Nephron progenitor cell (in vitro differentiated cells): ENCODE measurements at regions not wholly inside any gene's neighbourhood (a gene's known extent, or its start where the extent isn't known, plus 50 kb on each side); places are given as distances from the start of the nearest gene placed in this dataset.

Source experiments
- DNase-seq: peaks from one replicate; pipeline ENCODE4 v3.0.0; 2021
- H3K27ac Mint-ChIP-seq: 2 replicates; pipeline ENCODE4 v1.8.0; 2021; ENCODE audit warnings: mild to moderate bottlenecking, moderate library complexity, mixed read lengths
- H3K27me3 Mint-ChIP-seq: 2 replicates; pipeline ENCODE4 v1.8.0; 2021; ENCODE audit warnings: mild to moderate bottlenecking, low read depth, mixed read lengths; ENCODE audit not compliant: poor library complexity
- H3K36me3 Mint-ChIP-seq: 2 replicates; pipeline ENCODE4 v1.8.0; 2021; ENCODE audit warnings: low read depth, mixed read lengths
- H3K4me1 Mint-ChIP-seq: 2 replicates; pipeline ENCODE4 v1.8.0; 2021; ENCODE audit warnings: mixed read lengths
- H3K4me3 Mint-ChIP-seq: 2 replicates; pipeline ENCODE4 v1.8.0; 2021; ENCODE audit warnings: mild to moderate bottlenecking, moderate library complexity, mixed read lengths
- H3K9me3 Mint-ChIP-seq: 2 replicates; pipeline ENCODE4 v1.8.0; 2021; ENCODE audit warnings: mild to moderate bottlenecking, moderate library complexity, mixed read lengths
- CTCF ChIP-seq: fragments of 200-600 bp; sonication (generic); IDR thresholded peaks from 2 replicates; pipeline ENCODE4 v1.5.0; 2021; ENCODE audit warnings: antibody characterized with exemption

- no peak for TF ChIP-seq CTCF
- Mint-ChIP-seq H3K4me3 (no peak overlapping the region), H3K9me3 (peaks cover 82% of the 10 kb centered on the region)
Measured at GRCh38 chr12:34198924-34199323, 176.6 kb downstream of the ALG10 start.

GRCh38 chr12:34203866-34204620 lies 181.7 kb downstream of the ALG10 start:
- no peak overlapping the region for H3K27ac Mint-ChIP-seq
- no peak for DNase-seq
- H3K9me3 Mint-ChIP-seq: peaks cover 72% of the 10 kb centered on the region
- no peak for TF ChIP-seq CTCF
- H3K4me3 Mint-ChIP-seq: no peak overlapping the region
- H3K36me3 Mint-ChIP-seq: peaks cover 13% of the 10 kb centered on the region
- H3K4me1 Mint-ChIP-seq: no peaks in the 10 kb centered on the region
- peaks cover 3% of the 10 kb centered on the region for H3K27me3 Mint-ChIP-seq

More at GRCh38 chr12:34198924-34199323, 176.6 kb downstream of the ALG10 start:
- Mint-ChIP-seq H3K27ac (no peak overlapping the region), H3K36me3 (no peaks in the 10 kb centered on the region), H3K4me1 (no peaks in the 10 kb centered on the region), H3K27me3 (no peaks in the 10 kb centered on the region)
- DNase-seq: no peak

DNA sequence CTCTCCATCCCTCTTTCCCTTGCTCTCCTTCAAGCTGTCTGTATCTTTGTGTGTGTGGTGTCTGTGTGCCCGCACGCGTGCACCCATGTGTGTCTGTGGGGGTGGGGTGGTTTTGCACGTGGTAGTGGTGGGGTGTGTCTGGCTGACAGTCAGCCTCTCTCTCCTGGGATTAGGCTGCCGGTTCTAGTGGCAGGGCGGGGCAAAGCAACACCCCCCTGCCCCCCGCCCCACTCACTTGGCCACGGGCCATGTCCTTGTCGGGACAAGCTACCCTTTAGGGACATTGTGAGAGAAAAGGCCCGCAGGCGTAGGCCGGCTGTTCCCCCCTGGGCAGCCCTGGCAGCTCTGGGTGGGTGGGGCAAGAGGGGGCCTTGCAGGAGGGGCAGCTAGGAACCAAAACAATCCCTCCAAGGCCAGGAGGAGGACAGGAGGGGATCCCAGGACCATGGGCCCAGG lies 182.6 kb downstream of the ALG10 start:
- H3K4me1 Mint-ChIP-seq: no peaks in the 10 kb centered on the region
- H3K36me3 Mint-ChIP-seq: peaks cover 13% of the 10 kb centered on the region
- no peak overlapping the region for H3K4me3 Mint-ChIP-seq
- peaks cover 72% of the 10 kb centered on the region for H3K9me3 Mint-ChIP-seq
- H3K27ac Mint-ChIP-seq: no peak overlapping the region
- peaks cover 3% of the 10 kb centered on the region for H3K27me3 Mint-ChIP-seq
- no peak for DNase-seq
- no peak for TF ChIP-seq CTCF

- peaks cover 75% of the 10 kb centered on the region for H3K9me3 Mint-ChIP-seq
- no peak overlapping the region for H3K27ac Mint-ChIP-seq
- peaks cover 3% of the 10 kb centered on the region for H3K27me3 Mint-ChIP-seq
- peaks cover 13% of the 10 kb centered on the region for H3K36me3 Mint-ChIP-seq
- TF ChIP-seq CTCF: no peak
- DNase-seq: no peak
- H3K4me3 Mint-ChIP-seq: no peak overlapping the region
- no peaks in the 10 kb centered on the region for H3K4me1 Mint-ChIP-seq
Measured at GRCh38 chr12:34205401-34205800, 183.1 kb downstream of the ALG10 start.

DNA sequence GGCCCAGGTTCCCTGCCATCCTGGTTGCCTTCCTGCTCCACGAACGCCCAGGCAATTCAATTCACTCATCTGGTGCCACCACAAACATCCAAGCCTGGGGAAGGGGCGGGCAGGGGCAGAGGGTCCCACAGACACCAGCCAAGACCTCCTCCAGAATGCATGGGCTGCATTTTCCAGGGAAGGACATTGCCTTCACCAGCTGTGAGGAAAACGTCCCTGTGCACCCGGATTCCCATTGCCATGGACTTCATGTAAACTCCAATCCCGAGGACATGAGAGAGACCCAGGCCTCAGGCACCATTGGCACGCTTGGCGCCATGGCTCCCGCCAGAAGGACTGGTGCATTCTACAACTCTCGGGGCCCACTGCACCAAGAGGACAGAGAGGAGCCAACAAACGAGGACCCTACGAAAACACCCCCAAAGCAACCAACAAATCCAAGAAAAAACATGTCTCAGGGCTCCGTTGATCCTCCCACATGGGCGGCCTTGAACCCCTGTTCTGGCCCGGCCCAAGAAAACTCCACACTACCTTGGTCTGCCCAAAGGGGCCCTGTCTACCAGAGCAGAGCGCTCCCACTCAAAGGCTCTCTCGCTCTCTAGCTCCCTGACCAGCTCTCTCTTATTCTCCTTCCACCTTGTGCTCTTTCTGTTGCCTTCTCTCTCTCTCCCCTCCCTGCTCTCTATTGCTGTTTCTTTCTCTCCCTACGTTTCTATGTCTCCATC lies 183.9 kb downstream of the ALG10 start:
- Mint-ChIP-seq H3K4me1 (no peaks in the 10 kb centered on the region), H3K27me3 (peaks cover 3% of the 10 kb centered on the region), H3K36me3 (peaks cover 13% of the 10 kb centered on the region), H3K4me3 (no peak overlapping the region), H3K27ac (no peak overlapping the region), H3K9me3 (peaks cover 83% of the 10 kb centered on the region)
- TF ChIP-seq CTCF: no peak
- no peak for DNase-seq
